HEK293 (cell line): ENCODE measurements at regions not wholly inside any gene's neighbourhood (a gene's known extent, or its start where the extent isn't known, plus 50 kb on each side); places are given as distances from the start of the nearest gene placed in this dataset.

Source experiments
- KLF9 ChIP-seq: fragments of 450-650 bp; formaldehyde crosslinking; IDR thresholded peaks from 2 replicates; pipeline ENCODE4 v1.5.1; 2016; ENCODE audit warnings: missing biosample characterization, missing genetic modification characterization, low read depth
- ZNF121 ChIP-seq: fragments of 450-650 bp; formaldehyde crosslinking; IDR thresholded peaks from 2 replicates; pipeline ENCODE4 v1.5.1; 2016; ENCODE audit warnings: missing biosample characterization, missing genetic modification characterization
- ZNF274 ChIP-seq, 2 experiments: fragments of 200-500 bp in 1 of 2; fragments of 450-650 bp in 1 of 2; sonication (Bioruptor generic) in 1 of 2; formaldehyde crosslinking in 1 of 2; IDR thresholded peaks; 2 replicates each; pipeline versions ENCODE4 v1.5.1 to v1.6.1; 2014 to 2016; ENCODE audit warnings: borderline replicate concordance in 1 of 2, inconsistent platforms in 1 of 2, low read length in 1 of 2, missing biosample characterization in 1 of 2, missing genetic modification characterization in 1 of 2
- ZNF521 ChIP-seq: fragments of 450-650 bp; formaldehyde crosslinking; IDR thresholded peaks from 2 replicates; pipeline ENCODE4 v1.5.1; 2017; ENCODE audit warnings: missing biosample characterization, mild to moderate bottlenecking, missing genetic modification characterization

- TF ChIP-seq ZNF121 (tag by site-specific recombination) (no peak), KLF9 (tag by site-specific recombination) (no peak), ZNF274 (IDR thresholded peaks at IDR 0.05; ENCODE audit: low read length) (no peak), ZNF274 (tag by site-specific recombination; IDR thresholded peaks at IDR 0.05; ENCODE audit: borderline replicate concordance) (no peak), ZNF521 (no peak)
Observed at GRCh38 chr6:156421933-156422332, 355.2 kb upstream of the ARID1B start.
